Transverse colon (tissue), 4 donors: ENCODE measurements at regions not wholly inside any gene's neighbourhood (a gene's known extent, or its start where the extent isn't known, plus 50 kb on each side); places are given as distances from the start of the nearest gene placed in this dataset.

ENCODE experiments used
- DNase-seq: peaks from one replicate; pipeline ENCODE4 v3.0.0-alpha.2; 2019
- H3K27ac ChIP-seq, 4 donors: fragments of 200-600 bp; sonication (generic); 2 replicates each; pipeline ENCODE4 v1.5.1; 2016 to 2018; ENCODE audit warnings: inconsistent platforms in 4 of 4
- H3K27me3 ChIP-seq: fragments of 200-600 bp; sonication (generic); 2 replicates; pipeline ENCODE4 v1.5.1; 2017; ENCODE audit warnings: inconsistent platforms
- H3K36me3 ChIP-seq, 4 donors: fragments of 200-600 bp; sonication (generic); 2 replicates each; pipeline ENCODE4 v1.5.1; 2017 to 2019; ENCODE audit warnings: inconsistent platforms in 4 of 4
- H3K4me1 ChIP-seq, 4 donors: fragments of 200-600 bp; sonication (generic); 2 replicates each; pipeline ENCODE4 v1.5.1; 2017 to 2020; ENCODE audit warnings: inconsistent platforms in 4 of 4
- H3K4me3 ChIP-seq, 4 donors: fragments of 200-600 bp; sonication (generic); 1 replicate in 1 of 4; 2 replicates in 3 of 4; pipeline versions ENCODE4 v1.5.1 to v1.6.1; 2017 to 2019; ENCODE audit warnings: inconsistent platforms in 4 of 4
- H3K9me3 ChIP-seq, 2 donors: fragments of 200-600 bp; sonication (generic); 2 replicates each; pipeline ENCODE4 v1.5.1; 2017 to 2019; ENCODE audit warnings: inconsistent platforms in 2 of 2
- EP300 ChIP-seq: sonication (generic); formaldehyde crosslinking; IDR thresholded peaks from one replicate; pipeline ENCODE4 v1.6.1; 2017; ENCODE audit warnings: antibody characterized with exemption, low read depth
- POLR2A ChIP-seq: fragments of 450-650 bp; IDR thresholded peaks from one replicate; pipeline ENCODE4 v1.6.1; 2016; ENCODE audit warnings: antibody characterized with exemption, mild to moderate bottlenecking, moderate library complexity
- POLR2AphosphoS5 ChIP-seq, 3 donors: sonication (generic); formaldehyde crosslinking; IDR thresholded peaks; one replicate each; pipeline ENCODE4 v1.6.1; 2016; ENCODE audit warnings: antibody characterized with exemption in 3 of 3
- WGBS, 2 donors: methylation state at CpG; one replicate each; pipeline ENCODE4 v1.1.5; 2018; ENCODE audit warnings: low coverage in 1 of 2; 5-methylcytosine and 5-hydroxymethylcytosine counted together
- in situ Hi-C, 4 donors: fragments of 200-750 bp; cut with MboI; loops; one replicate each; pipeline versions ENCODE4 v1.15.0 to v1.15.1; 2017; ENCODE audit warnings: low sequenced_read_pairs in 3 of 4, low pct_ligation_motif_present in 1 of 4, low pct_unique_long_range_greater_than_20kb in 1 of 4
- intact Hi-C: fragments of 100-400 bp; cut with DNase I; formaldehyde crosslinking; loops from one replicate; pipeline ENCODE4 v1.15.1; 2023; ENCODE audit warnings: low total_unique reads
- TF ChIP-seq, protein P1 (sequence below), 5 experiments: fragments of 200-600 bp in 3 of 5; fragments of 450-650 bp in 2 of 5; sonication (generic) in 3 of 5; IDR thresholded peaks; 1 replicate in 2 of 5; 2 replicates in 3 of 5; pipeline ENCODE4 v1.5.1; 2016 to 2017; ENCODE audit warnings: antibody characterized with exemption in 5 of 5, inconsistent platforms in 3 of 5, mild to moderate bottlenecking in 2 of 5, moderate library complexity in 1 of 5

DNA sequence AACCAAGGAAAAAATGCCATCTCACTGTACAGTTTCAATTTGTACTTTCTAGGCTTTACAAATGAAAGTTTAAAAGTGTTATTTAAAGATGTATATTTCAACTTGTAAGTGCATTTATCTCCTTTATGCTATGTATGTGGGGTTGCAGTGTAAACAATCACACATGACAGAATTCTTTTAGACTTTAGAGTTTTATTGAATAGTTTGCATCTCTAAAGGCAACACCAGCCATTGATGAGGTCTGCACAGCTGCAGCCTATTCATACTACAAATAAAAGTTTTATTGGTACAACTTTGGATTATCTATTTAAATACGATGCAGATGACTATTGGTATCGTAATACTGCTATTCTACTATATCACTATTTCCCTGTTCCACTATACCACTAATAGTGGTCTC, 894.4 kb upstream of the B3GALT2 start:
- no peak overlapping the region for H3K4me3 ChIP-seq
- H3K27ac ChIP-seq, result no peak overlapping the region
- in situ Hi-C loops (no loop called here), intact Hi-C loops (no loop called here)
- H3K27me3 ChIP-seq, result no peaks in the 10 kb centered on the region
- H3K4me1 ChIP-seq, result peaks cover 0 to 3% (median 0%) of the 10 kb centered on the region in 4 donors
- TF ChIP-seq POLR2A (no peak), POLR2AphosphoS5 (IDR thresholded peaks at IDR 0.05) (no peak), EP300 (no peak)
- TF ChIP-seq, protein P1, sequence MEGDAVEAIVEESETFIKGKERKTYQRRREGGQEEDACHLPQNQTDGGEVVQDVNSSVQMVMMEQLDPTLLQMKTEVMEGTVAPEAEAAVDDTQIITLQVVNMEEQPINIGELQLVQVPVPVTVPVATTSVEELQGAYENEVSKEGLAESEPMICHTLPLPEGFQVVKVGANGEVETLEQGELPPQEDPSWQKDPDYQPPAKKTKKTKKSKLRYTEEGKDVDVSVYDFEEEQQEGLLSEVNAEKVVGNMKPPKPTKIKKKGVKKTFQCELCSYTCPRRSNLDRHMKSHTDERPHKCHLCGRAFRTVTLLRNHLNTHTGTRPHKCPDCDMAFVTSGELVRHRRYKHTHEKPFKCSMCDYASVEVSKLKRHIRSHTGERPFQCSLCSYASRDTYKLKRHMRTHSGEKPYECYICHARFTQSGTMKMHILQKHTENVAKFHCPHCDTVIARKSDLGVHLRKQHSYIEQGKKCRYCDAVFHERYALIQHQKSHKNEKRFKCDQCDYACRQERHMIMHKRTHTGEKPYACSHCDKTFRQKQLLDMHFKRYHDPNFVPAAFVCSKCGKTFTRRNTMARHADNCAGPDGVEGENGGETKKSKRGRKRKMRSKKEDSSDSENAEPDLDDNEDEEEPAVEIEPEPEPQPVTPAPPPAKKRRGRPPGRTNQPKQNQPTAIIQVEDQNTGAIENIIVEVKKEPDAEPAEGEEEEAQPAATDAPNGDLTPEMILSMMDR (IDR thresholded peaks at IDR 0.05), result no peak
- DNase-seq, result no peak
- no peaks in the 10 kb centered on the region for H3K36me3 ChIP-seq
- WGBS, 2 donors, result 75 to 84% methylated on average over 2 of the region's 2 CpGs
- H3K9me3 ChIP-seq, result no peaks in the 10 kb centered on the region

GRCh38 chr1:194078765-194079164, 892.4 kb upstream of the B3GALT2 start:
- Histone ChIP-seq H3K27ac (no peak overlapping the region), H3K27me3 (no peaks in the 10 kb centered on the region), H3K9me3 (no peaks in the 10 kb centered on the region), H3K36me3 (no peaks in the 10 kb centered on the region), H3K4me1 (no peaks in the 10 kb centered on the region), H3K4me3 (no peak overlapping the region)
- TF ChIP-seq, protein P1 (IDR thresholded peaks at IDR 0.05), result no peak
- TF ChIP-seq EP300 (no peak), POLR2AphosphoS5 (IDR thresholded peaks at IDR 0.05) (no peak), POLR2A (no peak)
- DNase-seq, result no peak
- 89 to 90% methylated on average over 1 of the region's 1 CpG for WGBS, 2 donors
- intact Hi-C loops, result no loop called here
- in situ Hi-C loops, result no loop called here

GRCh38 chr1:194076646-194077045, 890.2 kb upstream of the B3GALT2 start:
- no peak overlapping the region for H3K4me3 ChIP-seq
- H3K4me1 ChIP-seq, result no peaks in the 10 kb centered on the region
- no peak for DNase-seq
- intact Hi-C loops (no loop called here), in situ Hi-C loops (no loop called here)
- no peaks in the 10 kb centered on the region for H3K9me3 ChIP-seq
- 0 to 47% methylated on average over 1 of the region's 1 CpG for WGBS, 2 donors
- no peaks in the 10 kb centered on the region for H3K36me3 ChIP-seq
- TF ChIP-seq POLR2A (no peak), POLR2AphosphoS5 (IDR thresholded peaks at IDR 0.05) (no peak), EP300 (no peak)
- TF ChIP-seq, protein P1 (IDR thresholded peaks at IDR 0.05), result no peak
- no peaks in the 10 kb centered on the region for H3K27me3 ChIP-seq
- H3K27ac ChIP-seq, result no peak overlapping the region

- in situ Hi-C loops, result no loop called here
- Histone ChIP-seq H3K27me3 (no peaks in the 10 kb centered on the region), H3K9me3 (no peaks in the 10 kb centered on the region), H3K4me3 (no peak overlapping the region), H3K27ac (no peak overlapping the region), H3K4me1 (no peaks in the 10 kb centered on the region), H3K36me3 (no peaks in the 10 kb centered on the region)
- 72 to 78% methylated on average over 3 of the region's 3 CpGs for WGBS, 2 donors
- DNase-seq, result no peak
- no peak for TF ChIP-seq POLR2A
- TF ChIP-seq POLR2AphosphoS5 (IDR thresholded peaks at IDR 0.05), result no peak
- no peak for TF ChIP-seq EP300
- TF ChIP-seq, protein P1 (IDR thresholded peaks at IDR 0.05), result no peak
- intact Hi-C loops, result no loop called here
Measured at GRCh38 chr1:194073833-194074232, 887.4 kb upstream of the B3GALT2 start.
